ENCODE measurements at regions not wholly inside any gene's neighbourhood (a gene's known extent, or its start where the extent isn't known, plus 50 kb on each side); places are given as distances from the start of the nearest gene placed in this dataset.

- Histone ChIP-seq H3K9ac (ENCODE audit: low read length) (no peak overlapping the region), H3K27me3 (replicated peaks; ENCODE audit: control insufficient read depth, insufficient read depth, low read length) (no peaks in the 10 kb centered on the region), H3K36me3 (ENCODE audit: control insufficient read depth, insufficient read depth, low read length, severe bottlenecking) (no peaks in the 10 kb centered on the region), H3K9me3 (ENCODE audit: control insufficient read depth, low read length) (no peaks in the 10 kb centered on the region), H3K4me3 (ENCODE audit: low read length) (no peak overlapping the region), H3K4me1 (ENCODE audit: control insufficient read depth, insufficient read depth, low read length) (no peaks in the 10 kb centered on the region)
- DNase-seq (ENCODE audit: low read depth) = no peak
Measured at GRCh38 chr14:85391892-85392291, 138.1 kb upstream of the FLRT2 start.

DNA sequence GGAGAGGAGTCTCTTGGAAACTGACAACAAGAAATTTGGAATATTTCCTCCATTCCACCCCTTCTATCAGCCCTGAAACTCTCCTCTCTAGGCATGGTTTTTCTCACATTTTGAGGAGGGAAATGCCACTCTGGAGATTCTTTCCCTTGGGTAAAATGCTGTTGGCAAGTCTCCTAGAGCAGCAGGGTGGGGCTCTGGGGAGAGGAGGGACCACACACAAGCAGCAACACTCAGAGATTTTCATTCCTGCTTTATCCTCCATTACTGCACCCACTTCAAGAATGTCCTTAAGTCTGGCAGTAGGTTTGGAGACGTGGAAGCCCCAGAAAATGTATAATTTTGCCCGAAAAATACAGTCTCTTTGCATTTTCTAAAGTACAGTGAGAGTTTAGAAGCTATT lies 130.8 kb upstream of the FLRT2 start:
- no peaks in the 10 kb centered on the region for H3K36me3 ChIP-seq (ENCODE audit: control insufficient read depth, insufficient read depth, low read length, severe bottlenecking)
- H3K9ac ChIP-seq (ENCODE audit: low read length) = no peak overlapping the region
- no peak overlapping the region for H3K4me3 ChIP-seq (ENCODE audit: low read length)
- no peaks in the 10 kb centered on the region for H3K27me3 ChIP-seq (replicated peaks; ENCODE audit: control insufficient read depth, insufficient read depth, low read length)
- H3K4me1 ChIP-seq (ENCODE audit: control insufficient read depth, insufficient read depth, low read length) = no peaks in the 10 kb centered on the region
- H3K9me3 ChIP-seq (ENCODE audit: control insufficient read depth, low read length) = no peaks in the 10 kb centered on the region
- peak; percentile 73 for DNase-seq (ENCODE audit: low read depth)

DNA sequence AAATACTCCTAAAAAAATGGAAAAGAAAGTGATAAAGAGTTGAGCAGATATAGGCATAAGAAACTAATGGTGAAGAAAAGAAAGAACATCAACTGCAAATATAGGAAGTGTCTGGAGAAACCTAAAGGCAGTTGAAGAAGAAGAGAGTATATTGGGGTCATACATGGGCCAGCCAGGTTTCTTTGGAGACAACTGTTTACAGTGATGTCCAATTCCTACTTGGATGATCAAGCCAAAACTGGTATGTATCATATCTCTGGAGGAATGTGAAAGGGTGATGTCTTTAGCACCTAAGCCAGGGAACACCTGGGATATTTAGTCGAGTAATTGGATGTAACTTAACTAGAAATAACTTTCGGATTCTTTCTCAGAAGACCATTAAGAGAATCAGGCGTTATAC lies 129.3 kb upstream of the FLRT2 start:
- DNase-seq (ENCODE audit: low read depth) = no peak
- Histone ChIP-seq H3K4me1 (ENCODE audit: control insufficient read depth, insufficient read depth, low read length) (no peaks in the 10 kb centered on the region), H3K4me3 (ENCODE audit: low read length) (no peak overlapping the region), H3K9me3 (ENCODE audit: control insufficient read depth, low read length) (no peaks in the 10 kb centered on the region), H3K27me3 (replicated peaks; ENCODE audit: control insufficient read depth, insufficient read depth, low read length) (no peaks in the 10 kb centered on the region), H3K36me3 (ENCODE audit: control insufficient read depth, insufficient read depth, low read length, severe bottlenecking) (no peaks in the 10 kb centered on the region), H3K9ac (ENCODE audit: low read length) (no peak overlapping the region)

DNA sequence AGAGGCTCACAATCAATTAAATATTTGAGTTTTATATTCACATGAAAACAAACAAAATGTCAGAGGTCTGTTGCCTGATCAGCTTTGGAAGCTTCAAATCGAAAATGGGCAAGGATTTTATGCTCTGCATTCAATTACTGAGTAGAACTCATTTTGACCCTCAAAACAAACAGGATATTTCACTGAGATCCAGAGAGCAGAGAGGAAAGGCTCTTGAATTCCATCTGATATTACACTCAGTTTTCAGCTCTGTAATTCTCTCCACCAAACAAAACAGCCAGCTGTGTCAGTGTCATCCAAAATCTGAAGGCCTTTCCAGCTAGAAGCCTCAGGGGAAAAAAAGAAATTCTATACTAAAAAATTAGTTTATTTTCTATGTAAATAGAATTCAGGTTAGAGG lies 128.6 kb upstream of the FLRT2 start:
- Histone ChIP-seq H3K27me3 (replicated peaks; ENCODE audit: control insufficient read depth, insufficient read depth, low read length) (no peaks in the 10 kb centered on the region), H3K36me3 (ENCODE audit: control insufficient read depth, insufficient read depth, low read length, severe bottlenecking) (no peaks in the 10 kb centered on the region), H3K4me1 (ENCODE audit: control insufficient read depth, insufficient read depth, low read length) (no peaks in the 10 kb centered on the region), H3K9me3 (ENCODE audit: control insufficient read depth, low read length) (no peaks in the 10 kb centered on the region), H3K4me3 (ENCODE audit: low read length) (no peak overlapping the region), H3K9ac (ENCODE audit: low read length) (no peak overlapping the region)
- DNase-seq (ENCODE audit: low read depth) = peak; percentile 69

DNA sequence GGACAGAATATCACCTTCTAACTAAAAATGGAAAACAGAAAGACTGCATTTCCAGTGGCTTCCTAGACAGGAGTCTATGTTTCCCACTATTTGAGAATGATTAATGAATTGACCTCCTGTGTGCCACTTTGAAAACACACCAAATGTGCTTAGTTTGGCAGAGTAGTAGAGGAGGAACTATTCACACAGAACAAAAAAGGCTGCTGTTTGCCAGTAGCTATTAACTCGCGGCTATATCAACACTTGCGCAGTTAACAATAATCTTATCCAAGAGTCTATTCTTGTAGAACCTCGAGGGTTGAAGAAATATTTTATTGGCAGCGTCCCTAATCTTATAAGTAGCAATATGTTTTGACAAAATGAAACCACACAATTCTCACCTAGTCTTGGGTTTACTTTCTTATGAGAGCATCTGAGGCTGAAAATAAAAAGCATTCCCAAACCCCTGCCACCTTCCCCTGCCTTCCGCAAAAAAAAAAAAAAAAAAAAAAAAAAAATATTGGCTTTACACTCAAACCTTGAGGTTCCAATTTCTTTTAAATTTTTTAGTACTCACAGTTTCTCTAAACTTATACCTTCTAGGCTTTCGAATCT lies 127.3 kb upstream of the FLRT2 start:
- H3K9me3 ChIP-seq (ENCODE audit: control insufficient read depth, low read length) = no peaks in the 10 kb centered on the region
- DNase-seq (ENCODE audit: low read depth) = no peak
- no peaks in the 10 kb centered on the region for H3K36me3 ChIP-seq (ENCODE audit: control insufficient read depth, insufficient read depth, low read length, severe bottlenecking)
- H3K4me1 ChIP-seq (ENCODE audit: control insufficient read depth, insufficient read depth, low read length) = no peaks in the 10 kb centered on the region
- no peak overlapping the region for H3K4me3 ChIP-seq (ENCODE audit: low read length)
- no peaks in the 10 kb centered on the region for H3K27me3 ChIP-seq (replicated peaks; ENCODE audit: control insufficient read depth, insufficient read depth, low read length)
- no peak overlapping the region for H3K9ac ChIP-seq (ENCODE audit: low read length)

DNA sequence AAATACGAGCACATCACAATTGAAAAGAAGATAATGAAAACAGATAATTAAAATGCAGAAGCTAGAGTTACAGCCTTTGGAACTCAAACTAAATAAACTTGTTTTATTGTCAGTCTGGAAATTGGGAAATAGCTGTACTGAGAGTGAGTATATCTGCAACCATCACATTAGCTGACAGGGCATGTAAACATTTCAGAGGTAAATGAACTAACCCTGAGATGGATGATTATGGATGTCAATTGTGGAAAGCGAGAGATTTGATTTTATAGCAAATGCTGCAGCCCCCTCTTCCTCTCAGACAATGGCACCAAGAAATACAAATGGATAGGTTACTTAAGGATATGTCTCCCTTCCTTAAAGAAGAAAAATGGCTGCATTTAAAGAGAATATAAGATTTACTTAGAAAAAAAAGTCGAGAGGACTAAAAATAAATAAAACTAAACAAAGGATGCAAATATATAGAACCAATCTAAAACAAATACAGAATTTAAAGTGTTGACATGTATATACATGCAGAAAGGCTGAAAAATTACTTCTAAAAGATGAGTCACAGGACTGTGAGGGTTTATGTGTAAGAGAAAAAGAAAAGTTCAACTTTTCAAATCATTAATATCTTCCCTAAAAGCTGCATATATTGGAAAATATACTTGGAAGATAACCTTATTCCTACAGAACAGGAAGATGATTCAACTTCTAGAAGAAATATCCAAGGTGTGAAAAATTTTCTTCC lies 120.3 kb upstream of the FLRT2 start:
- H3K9me3 ChIP-seq (ENCODE audit: control insufficient read depth, low read length) = no peaks in the 10 kb centered on the region
- no peaks in the 10 kb centered on the region for H3K4me1 ChIP-seq (ENCODE audit: control insufficient read depth, insufficient read depth, low read length)
- DNase-seq (ENCODE audit: low read depth) = peak; percentile 19
- H3K4me3 ChIP-seq (ENCODE audit: low read length) = no peak overlapping the region
- no peaks in the 10 kb centered on the region for H3K36me3 ChIP-seq (ENCODE audit: control insufficient read depth, insufficient read depth, low read length, severe bottlenecking)
- no peaks in the 10 kb centered on the region for H3K27me3 ChIP-seq (replicated peaks; ENCODE audit: control insufficient read depth, insufficient read depth, low read length)
- H3K9ac ChIP-seq (ENCODE audit: low read length) = no peak overlapping the region

- Histone ChIP-seq H3K4me1 (ENCODE audit: control insufficient read depth, insufficient read depth, low read length) (peaks cover 21% of the 10 kb centered on the region), H3K27me3 (replicated peaks; ENCODE audit: control insufficient read depth, insufficient read depth, low read length) (no peaks in the 10 kb centered on the region), H3K36me3 (ENCODE audit: control insufficient read depth, insufficient read depth, low read length, severe bottlenecking) (no peaks in the 10 kb centered on the region), H3K9ac (ENCODE audit: low read length) (no peak overlapping the region), H3K4me3 (ENCODE audit: low read length) (no peak overlapping the region), H3K9me3 (ENCODE audit: control insufficient read depth, low read length) (no peaks in the 10 kb centered on the region)
- DNase-seq (ENCODE audit: low read depth) = no peak
Measured at GRCh38 chr14:85412756-85413155, 117.2 kb upstream of the FLRT2 start.

DNA sequence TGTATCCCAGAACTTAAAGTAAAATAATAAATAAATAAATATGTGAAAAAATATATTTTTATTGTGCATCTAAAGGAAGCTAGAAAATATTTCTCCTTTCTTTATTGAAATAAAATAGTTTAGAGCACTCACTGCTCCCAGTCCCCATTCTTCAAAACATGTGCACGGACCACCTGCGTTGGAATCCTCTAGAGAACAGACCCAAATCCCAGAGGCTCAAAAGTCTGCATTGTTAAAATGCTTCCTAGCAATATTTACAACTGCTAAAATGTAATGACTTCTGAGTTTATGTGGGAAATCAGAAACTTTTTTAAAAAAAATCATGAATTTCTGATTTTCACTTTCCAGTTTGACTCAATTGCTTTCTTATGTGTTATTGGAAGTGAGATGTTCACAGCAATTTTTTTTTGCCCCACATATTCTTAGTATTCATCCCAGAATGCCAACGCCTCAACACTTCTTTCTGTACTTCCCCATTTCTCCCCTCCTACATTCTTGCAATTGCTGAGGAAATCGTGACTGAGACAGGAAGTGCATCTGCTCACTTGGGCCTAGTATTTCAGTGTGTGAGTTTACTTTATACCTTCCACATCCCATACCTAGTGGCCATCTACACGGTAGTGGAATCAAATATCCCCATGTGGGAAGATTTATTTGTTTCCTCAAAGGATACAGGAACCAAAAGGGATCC lies 116.0 kb upstream of the FLRT2 start:
- H3K36me3 ChIP-seq (ENCODE audit: control insufficient read depth, insufficient read depth, low read length, severe bottlenecking) = no peaks in the 10 kb centered on the region
- no peak overlapping the region for H3K4me3 ChIP-seq (ENCODE audit: low read length)
- no peak overlapping the region for H3K9ac ChIP-seq (ENCODE audit: low read length)
- no peak for DNase-seq (ENCODE audit: low read depth)
- H3K9me3 ChIP-seq (ENCODE audit: control insufficient read depth, low read length) = no peaks in the 10 kb centered on the region
- H3K4me1 ChIP-seq (ENCODE audit: control insufficient read depth, insufficient read depth, low read length) = peaks cover 24% of the 10 kb centered on the region
- no peaks in the 10 kb centered on the region for H3K27me3 ChIP-seq (replicated peaks; ENCODE audit: control insufficient read depth, insufficient read depth, low read length)

GRCh38 chr14:85415015-85415712 lies 114.8 kb upstream of the FLRT2 start:
- Histone ChIP-seq H3K36me3 (ENCODE audit: control insufficient read depth, insufficient read depth, low read length, severe bottlenecking) (no peaks in the 10 kb centered on the region), H3K4me1 (ENCODE audit: control insufficient read depth, insufficient read depth, low read length) (peaks cover 24% of the 10 kb centered on the region), H3K27me3 (replicated peaks; ENCODE audit: control insufficient read depth, insufficient read depth, low read length) (no peaks in the 10 kb centered on the region), H3K9me3 (ENCODE audit: control insufficient read depth, low read length) (no peaks in the 10 kb centered on the region), H3K4me3 (ENCODE audit: low read length) (peak overlapping the region; percentile 64), H3K9ac (ENCODE audit: low read length) (peak overlapping the region; percentile 76)
- DNase-seq (ENCODE audit: low read depth) = peak; percentile 78

- Histone ChIP-seq H3K4me3 (ENCODE audit: low read length) (peak overlapping the region; percentile 10), H3K4me1 (ENCODE audit: control insufficient read depth, insufficient read depth, low read length) (peaks cover 30% of the 10 kb centered on the region), H3K9ac (ENCODE audit: low read length) (no peak overlapping the region), H3K27me3 (replicated peaks; ENCODE audit: control insufficient read depth, insufficient read depth, low read length) (no peaks in the 10 kb centered on the region), H3K36me3 (ENCODE audit: control insufficient read depth, insufficient read depth, low read length, severe bottlenecking) (no peaks in the 10 kb centered on the region), H3K9me3 (ENCODE audit: control insufficient read depth, low read length) (no peaks in the 10 kb centered on the region)
- peak; percentile 79 for DNase-seq (ENCODE audit: low read depth)
Measured at GRCh38 chr14:85416771-85417170, 113.2 kb upstream of the FLRT2 start.

- peaks cover 30% of the 10 kb centered on the region for H3K4me1 ChIP-seq (ENCODE audit: control insufficient read depth, insufficient read depth, low read length)
- H3K9me3 ChIP-seq (ENCODE audit: control insufficient read depth, low read length) = no peaks in the 10 kb centered on the region
- no peak overlapping the region for H3K9ac ChIP-seq (ENCODE audit: low read length)
- no peak overlapping the region for H3K4me3 ChIP-seq (ENCODE audit: low read length)
- H3K27me3 ChIP-seq (replicated peaks; ENCODE audit: control insufficient read depth, insufficient read depth, low read length) = no peaks in the 10 kb centered on the region
- no peak for DNase-seq (ENCODE audit: low read depth)
- H3K36me3 ChIP-seq (ENCODE audit: control insufficient read depth, insufficient read depth, low read length, severe bottlenecking) = no peaks in the 10 kb centered on the region
Measured at GRCh38 chr14:85417396-85417795, 112.5 kb upstream of the FLRT2 start.

Measured in adipocyte (in vitro differentiated cells).